Ovary (tissue), 7 donors: ENCODE measurements at regions not wholly inside any gene's neighbourhood (a gene's known extent, or its start where the extent isn't known, plus 50 kb on each side); places are given as distances from the start of the nearest gene placed in this dataset.

Source experiments
- DNase-seq, 5 donors: peaks; one replicate each; pipeline ENCODE4 v3.0.0-alpha.2; 2019 to 2020
- H3K27ac ChIP-seq, 2 donors: fragments of 200-600 bp; one replicate each; pipeline versions ENCODE4 v1.5.1 to v1.8.0; 2019 to 2022
- H3K27me3 ChIP-seq: fragments of 200-600 bp; one replicate; pipeline ENCODE4 v1.8.0; 2022
- H3K36me3 ChIP-seq: fragments of 200-600 bp; sonication (generic); one replicate; pipeline ENCODE4 v1.5.1; 2019
- H3K4me1 ChIP-seq: one replicate; pipeline ENCODE4 v1.8.1; 2013; ENCODE audit warnings: mild to moderate bottlenecking, moderate library complexity; ENCODE audit not compliant: insufficient read depth
- H3K4me3 ChIP-seq: fragments of 200-600 bp; sonication (generic); one replicate; pipeline ENCODE4 v1.5.1; 2017
- H3K9me3 ChIP-seq, 2 donors: fragments of 200-600 bp in 1 of 2; sonication (generic) in 1 of 2; one replicate each; pipeline versions ENCODE4 v1.5.1 to v1.8.1; 2013 to 2019; ENCODE audit warnings: mild to moderate bottlenecking in 1 of 2, moderate library complexity in 1 of 2
- CTCF ChIP-seq, 3 donors: fragments of 450-650 bp in 2 of 3; fragments of 200-600 bp in 1 of 3; IDR thresholded peaks; one replicate each; pipeline versions ENCODE4 v1.5.1 to v1.8.0; 2016 to 2022; ENCODE audit warnings: antibody characterized with exemption in 3 of 3, mild to moderate bottlenecking in 1 of 3
- EP300 ChIP-seq: sonication (generic); formaldehyde crosslinking; IDR thresholded peaks from one replicate; pipeline ENCODE4 v1.6.1; 2017; ENCODE audit warnings: antibody characterized with exemption
- POLR2A ChIP-seq: fragments of 450-650 bp; IDR thresholded peaks from one replicate; pipeline ENCODE4 v1.6.1; 2017; ENCODE audit warnings: antibody characterized with exemption, mild to moderate bottlenecking, moderate library complexity
- WGBS, 3 donors: extraction: QIAGEN DNeasy Blood & Tissue Kit in 1 of 3; methylation state at CpG; one replicate each; pipeline versions ENCODE4 v1.1.5 to v1.1.7; 2013 to 2017; 5-methylcytosine and 5-hydroxymethylcytosine counted together
- intact Hi-C, 4 donors: fragments of 100-400 bp; cut with DNase I; formaldehyde crosslinking; loops; one replicate each; pipeline versions ENCODE4 v1.11.0 to v1.15.1; 2022 to 2023
- donor health status: DM: no; HTN: no; CAD: no; lungs with moderate emphysema.
- donor health status: DM: no; HTN: no; CAD: no.
- donor health status: Bipolar disorder and iron deficiency.
- donor health status: DM: no; HTN: no; CAD: no.
- donor health status: DM: yes; HTN: yes; CAD: no.

- H3K27me3 ChIP-seq, result no peaks in the 10 kb centered on the region
- no peaks in the 10 kb centered on the region for H3K9me3 ChIP-seq
- DNase-seq, result no peak
- no peaks in the 10 kb centered on the region for H3K36me3 ChIP-seq
- WGBS, 3 donors, result 75 to 82% (median 78%) methylated on average over 3 of the region's 3 CpGs
- H3K4me3 ChIP-seq, result no peak overlapping the region
- intact Hi-C loops, result no loop called here
- H3K27ac ChIP-seq, result no peak overlapping the region
- TF ChIP-seq CTCF (IDR thresholded peaks at IDR 0.05) (no peak), POLR2A (no peak), EP300 (no peak)
- no peaks in the 10 kb centered on the region for H3K4me1 ChIP-seq
These were observed 284.3 kb upstream of the IRAK1BP1 start for GRCh38 chr6:78583079-78583478.

- Histone ChIP-seq H3K9me3 (no peaks in the 10 kb centered on the region), H3K4me1 (no peaks in the 10 kb centered on the region), H3K27ac (no peak overlapping the region), H3K27me3 (no peaks in the 10 kb centered on the region), H3K36me3 (no peaks in the 10 kb centered on the region), H3K4me3 (no peak overlapping the region)
- WGBS, 3 donors, result 3 to 11% (median 6%) methylated on average over 1 of the region's 1 CpG
- no peak for DNase-seq
- TF ChIP-seq CTCF (IDR thresholded peaks at IDR 0.05) (no peak), EP300 (no peak), POLR2A (no peak)
- intact Hi-C loops, result no loop called here
These were observed 277.9 kb upstream of the IRAK1BP1 start for GRCh38 chr6:78589436-78589835.

- Histone ChIP-seq H3K27me3 (no peaks in the 10 kb centered on the region), H3K27ac (no peak overlapping the region), H3K4me1 (peaks cover 4% of the 10 kb centered on the region), H3K9me3 (no peaks in the 10 kb centered on the region), H3K4me3 (no peak overlapping the region), H3K36me3 (no peaks in the 10 kb centered on the region)
- TF ChIP-seq EP300 (no peak), CTCF (IDR thresholded peaks at IDR 0.05) (no peak), POLR2A (no peak)
- intact Hi-C loops, result no loop called here
- DNase-seq, result no peak
- WGBS, 3 donors, result 85 to 89% (median 87%) methylated on average over 5 of the region's 5 CpGs
These were observed 273.3 kb upstream of the IRAK1BP1 start for GRCh38 chr6:78593898-78594667.

- H3K36me3 ChIP-seq, result no peaks in the 10 kb centered on the region
- peaks cover 4% of the 10 kb centered on the region for H3K4me1 ChIP-seq
- H3K27ac ChIP-seq, result no peak overlapping the region
- H3K4me3 ChIP-seq, result no peak overlapping the region
- DNase-seq, result no peak
- TF ChIP-seq EP300, result no peak
- no peak for TF ChIP-seq CTCF (IDR thresholded peaks at IDR 0.05)
- no peak for TF ChIP-seq POLR2A
- H3K9me3 ChIP-seq, result no peaks in the 10 kb centered on the region
- no peaks in the 10 kb centered on the region for H3K27me3 ChIP-seq
- intact Hi-C loops, result no loop called here
- 89 to 93% (median 93%) methylated on average over 2 of the region's 2 CpGs for WGBS, 3 donors
These were observed 272.7 kb upstream of the IRAK1BP1 start for GRCh38 chr6:78594668-78595066.
